HL-60/S4 treated with phorbol 12-myristate 13-acetate at 8.2 ng/mL for 4 days and 3 days (cell line): ENCODE measurements at regions not wholly inside any gene's neighbourhood (a gene's known extent, or its start where the extent isn't known, plus 50 kb on each side); places are given as distances from the start of the nearest gene placed in this dataset.
"Not testable (repeated sequence)": the region's sequence is repeated elsewhere in the genome, so short reads cannot be mapped to it uniquely, and the experiment has no call there.

Source experiments
- in situ Hi-C: fragments of 300-500 bp; cut with MboI; formaldehyde crosslinking; loops from 2 replicates; pipeline ENCODE4 v1.15.0; 2022; ENCODE audit warnings: low sequenced_read_pairs

- in situ Hi-C loops, result loop anchor here (25.0 kb wide), 1 partner anchor 328 kb away; no protein-coding TSS in a partner anchor
Measured at GRCh38 chr5:62790348-62790747, 211.7 kb downstream of the LRRC70 start.

GRCh38 chr5:62786099-62786498 lies 207.5 kb downstream of the LRRC70 start:
- in situ Hi-C loops, result loop anchor here (25.0 kb wide), 1 partner anchor 324 kb away; no protein-coding TSS in a partner anchor

GRCh38 chr5:62785588-62785987 lies 207.0 kb downstream of the LRRC70 start:
- in situ Hi-C loops, result loop anchor here (25.0 kb wide), 1 partner anchor 323 kb away; no protein-coding TSS in a partner anchor

GRCh38 chr5:62783374-62784057 lies 204.9 kb downstream of the LRRC70 start:
- in situ Hi-C loops, result loop anchor here (25.0 kb wide), 1 partner anchor 321 kb away; no protein-coding TSS in a partner anchor

GRCh38 chr5:62780888-62781287 lies 202.3 kb downstream of the LRRC70 start:
- in situ Hi-C loops, result loop anchor here (25.0 kb wide), 1 partner anchor 319 kb away; no protein-coding TSS in a partner anchor

GRCh38 chr5:62780230-62780629 lies 201.6 kb downstream of the LRRC70 start:
- in situ Hi-C loops, result loop anchor here (25.0 kb wide), 1 partner anchor 318 kb away; no protein-coding TSS in a partner anchor

GRCh38 chr5:62779010-62779422 lies 200.4 kb downstream of the LRRC70 start:
- in situ Hi-C loops, result loop anchor here (25.0 kb wide), 1 partner anchor 317 kb away; no protein-coding TSS in a partner anchor

GRCh38 chr5:62778316-62779009 lies 199.8 kb downstream of the LRRC70 start:
- in situ Hi-C loops, result loop anchor here (25.0 kb wide), 1 partner anchor 316 kb away; no protein-coding TSS in a partner anchor

GRCh38 chr5:62777081-62777480 lies 198.5 kb downstream of the LRRC70 start:
- in situ Hi-C loops, result loop anchor here (25.0 kb wide), 1 partner anchor 315 kb away; no protein-coding TSS in a partner anchor

- in situ Hi-C loops, result loop anchor here (25.0 kb wide), 1 partner anchor 314 kb away; no protein-coding TSS in a partner anchor
Measured at GRCh38 chr5:62776592-62776991, 198.0 kb downstream of the LRRC70 start.

- in situ Hi-C loops, result no loop called here
Measured at GRCh38 chr5:62773460-62773859, 194.8 kb downstream of the LRRC70 start.

GRCh38 chr5:62771341-62771740 lies 192.7 kb downstream of the LRRC70 start:
- in situ Hi-C loops, result no loop called here

GRCh38 chr5:62767650-62768049 lies 189.0 kb downstream of the LRRC70 start:
- in situ Hi-C loops, result no loop called here

- in situ Hi-C loops, result no loop called here
Measured at GRCh38 chr5:62767077-62767476, 188.5 kb downstream of the LRRC70 start.

GRCh38 chr5:62762503-62762902 lies 183.9 kb downstream of the LRRC70 start:
- in situ Hi-C loops, result no loop called here

- in situ Hi-C loops, result not testable (repeated sequence)
Measured at GRCh38 chr5:62757686-62758085, 179.1 kb downstream of the LRRC70 start.

- in situ Hi-C loops, result not testable (repeated sequence)
Measured at GRCh38 chr5:62752998-62753367, 174.4 kb downstream of the LRRC70 start.

GRCh38 chr5:62752056-62752997 lies 173.7 kb downstream of the LRRC70 start:
- in situ Hi-C loops, result not testable (repeated sequence)

- in situ Hi-C loops, result no loop called here
Measured at GRCh38 chr5:62742207-62742606, 163.6 kb downstream of the LRRC70 start.

- in situ Hi-C loops, result no loop called here
Measured at GRCh38 chr5:62741761-62742160, 163.1 kb downstream of the LRRC70 start.

GRCh38 chr5:62737766-62738165 lies 159.1 kb downstream of the LRRC70 start:
- in situ Hi-C loops, result no loop called here
